Endodermal cell (in vitro differentiated cells): ENCODE measurements at regions not wholly inside any gene's neighbourhood (a gene's known extent, or its start where the extent isn't known, plus 50 kb on each side); places are given as distances from the start of the nearest gene placed in this dataset.

Source experiments
- DNase-seq: peaks from one replicate; pipeline ENCODE4 v3.0.0-alpha.2; 2017
- H3K27ac ChIP-seq: 2 replicates; pipeline ENCODE4 v1.5.1; 2013; ENCODE audit warnings: mild to moderate bottlenecking, low read depth, low read length, moderate library complexity
- H3K27me3 ChIP-seq: 2 replicates; pipeline ENCODE4 v1.6.1; 2013; ENCODE audit warnings: mild to moderate bottlenecking, low read length, moderate library complexity; ENCODE audit not compliant: insufficient read depth, control insufficient read depth, poor library complexity, severe bottlenecking
- H3K36me3 ChIP-seq: 2 replicates; pipeline ENCODE4 v1.7.0; 2013; ENCODE audit warnings: mild to moderate bottlenecking, low read length, moderate library complexity; ENCODE audit not compliant: control insufficient read depth, insufficient read depth
- H3K4me1 ChIP-seq: one replicate; pipeline ENCODE4 v1.7.0; 2013; ENCODE audit warnings: low read length; ENCODE audit not compliant: control insufficient read depth, insufficient read depth
- H3K4me3 ChIP-seq: 2 replicates; pipeline ENCODE4 v1.5.1; 2013; ENCODE audit warnings: mild to moderate bottlenecking, low read length, moderate library complexity
- H3K9ac ChIP-seq: 2 replicates; pipeline ENCODE4 v1.6.1; 2013; ENCODE audit warnings: mild to moderate bottlenecking, low read length, moderate library complexity; ENCODE audit not compliant: poor library complexity, severe bottlenecking; ENCODE audit errors: extremely low read depth
- H3K9me3 ChIP-seq: 2 replicates; pipeline ENCODE4 v1.6.1; 2013; ENCODE audit warnings: mild to moderate bottlenecking, low read length, moderate library complexity; ENCODE audit not compliant: control insufficient read depth
- H3K27ac Mint-ChIP-seq: 2 replicates; pipeline ENCODE4 v1.8.0; 2020; ENCODE audit warnings: mixed read lengths
- H3K27me3 Mint-ChIP-seq: 2 replicates; pipeline ENCODE4 v1.8.0; 2021; ENCODE audit warnings: mild to moderate bottlenecking, mixed read lengths; ENCODE audit not compliant: insufficient read depth
- H3K36me3 Mint-ChIP-seq: 2 replicates; pipeline ENCODE4 v1.8.0; 2020; ENCODE audit warnings: low read depth, mixed read lengths
- H3K4me1 Mint-ChIP-seq: 2 replicates; pipeline ENCODE4 v1.8.0; 2020; ENCODE audit warnings: mixed read lengths
- H3K4me3 Mint-ChIP-seq: 2 replicates; pipeline ENCODE4 v1.8.0; 2020; ENCODE audit warnings: mild to moderate bottlenecking, moderate library complexity, mixed read lengths
- H3K9me3 Mint-ChIP-seq: 2 replicates; pipeline ENCODE4 v1.8.0; 2020; ENCODE audit warnings: mild to moderate bottlenecking, mixed read lengths
- WGBS, 2 experiments: methylation state at CpG; one replicate each; pipeline versions ENCODE4 v1.1.5 to v1.1.7; 2013; ENCODE audit warnings: missing lambda C conversion rate in 2 of 2, mixed read lengths in 1 of 2; ENCODE audit not compliant: insufficient coverage in 1 of 2, insufficient read length in 1 of 2; 5-methylcytosine and 5-hydroxymethylcytosine counted together
- TF ChIP-seq, protein P1 (sequence below): fragments of 200-600 bp; sonication (generic); conservative IDR thresholded peaks from 2 replicates; pipeline ENCODE4 v1.5.0; 2021; ENCODE audit warnings: antibody characterized with exemption, mild to moderate bottlenecking

DNA sequence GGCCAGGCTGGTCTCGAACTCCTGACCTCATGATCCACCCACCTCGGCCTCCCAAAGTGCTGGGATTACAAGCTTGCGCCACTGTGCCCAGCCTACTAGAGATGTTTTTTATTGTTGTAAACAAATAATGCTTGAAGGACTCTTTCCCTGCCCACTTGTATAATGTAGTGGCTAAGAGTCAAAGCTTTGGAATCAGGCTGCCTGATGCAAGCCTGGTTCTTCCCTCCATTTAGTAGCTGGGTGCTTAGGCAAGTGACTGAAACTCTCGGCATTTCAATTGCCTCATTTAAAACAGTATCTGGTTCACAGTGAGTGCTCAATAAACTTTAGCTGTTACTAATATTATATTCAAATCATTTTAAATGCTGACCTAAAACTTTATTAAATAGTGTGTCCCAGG, 144.2 kb upstream of the FOXN2 start:
- Mint-ChIP-seq H3K4me3 (no peak overlapping the region), H3K27ac (no peak overlapping the region), H3K4me1 (no peaks in the 10 kb centered on the region), H3K9me3 (peaks cover 22% of the 10 kb centered on the region), H3K27me3 (no peaks in the 10 kb centered on the region), H3K36me3 (no peaks in the 10 kb centered on the region)
- TF ChIP-seq, protein P1, sequence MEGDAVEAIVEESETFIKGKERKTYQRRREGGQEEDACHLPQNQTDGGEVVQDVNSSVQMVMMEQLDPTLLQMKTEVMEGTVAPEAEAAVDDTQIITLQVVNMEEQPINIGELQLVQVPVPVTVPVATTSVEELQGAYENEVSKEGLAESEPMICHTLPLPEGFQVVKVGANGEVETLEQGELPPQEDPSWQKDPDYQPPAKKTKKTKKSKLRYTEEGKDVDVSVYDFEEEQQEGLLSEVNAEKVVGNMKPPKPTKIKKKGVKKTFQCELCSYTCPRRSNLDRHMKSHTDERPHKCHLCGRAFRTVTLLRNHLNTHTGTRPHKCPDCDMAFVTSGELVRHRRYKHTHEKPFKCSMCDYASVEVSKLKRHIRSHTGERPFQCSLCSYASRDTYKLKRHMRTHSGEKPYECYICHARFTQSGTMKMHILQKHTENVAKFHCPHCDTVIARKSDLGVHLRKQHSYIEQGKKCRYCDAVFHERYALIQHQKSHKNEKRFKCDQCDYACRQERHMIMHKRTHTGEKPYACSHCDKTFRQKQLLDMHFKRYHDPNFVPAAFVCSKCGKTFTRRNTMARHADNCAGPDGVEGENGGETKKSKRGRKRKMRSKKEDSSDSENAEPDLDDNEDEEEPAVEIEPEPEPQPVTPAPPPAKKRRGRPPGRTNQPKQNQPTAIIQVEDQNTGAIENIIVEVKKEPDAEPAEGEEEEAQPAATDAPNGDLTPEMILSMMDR, result no peak
- WGBS, 2 experiments, result 95 to 100% methylated on average over 2 to 4 of the region's 4 CpGs
- Histone ChIP-seq H3K27me3 (no peaks in the 10 kb centered on the region), H3K4me1 (no peaks in the 10 kb centered on the region), H3K9me3 (no peaks in the 10 kb centered on the region), H3K4me3 (no peak overlapping the region), H3K9ac (no peak overlapping the region), H3K36me3 (no peaks in the 10 kb centered on the region), H3K27ac (no peak overlapping the region)
- DNase-seq, result no peak

DNA sequence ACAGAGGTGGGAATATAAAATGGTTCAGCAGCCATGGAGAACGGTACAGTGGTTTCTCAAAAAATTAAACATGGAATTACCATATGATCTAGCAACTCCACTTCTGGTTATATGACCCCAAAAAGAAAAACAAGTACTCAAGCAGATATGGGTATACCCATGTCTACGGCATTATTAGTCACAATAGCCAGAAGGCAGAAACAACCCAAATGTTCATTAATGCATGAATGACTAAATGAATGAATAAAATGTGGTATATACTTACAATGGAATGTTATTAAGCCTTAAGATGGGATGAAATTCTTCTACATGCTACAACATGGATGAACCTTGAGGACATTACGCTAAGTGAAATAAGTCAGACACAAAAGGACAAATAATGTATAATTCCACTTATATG, 141.3 kb upstream of the FOXN2 start:
- Mint-ChIP-seq H3K4me3 (no peak overlapping the region), H3K27ac (no peak overlapping the region), H3K36me3 (no peaks in the 10 kb centered on the region), H3K9me3 (peaks cover 5% of the 10 kb centered on the region), H3K4me1 (no peaks in the 10 kb centered on the region), H3K27me3 (no peaks in the 10 kb centered on the region)
- Histone ChIP-seq H3K27ac (no peak overlapping the region), H3K4me1 (no peaks in the 10 kb centered on the region), H3K4me3 (no peak overlapping the region), H3K36me3 (no peaks in the 10 kb centered on the region), H3K9ac (no peak overlapping the region), H3K27me3 (no peaks in the 10 kb centered on the region), H3K9me3 (no peaks in the 10 kb centered on the region)
- WGBS, 2 experiments, result 80 to 96% methylated on average over 1 to 3 of the region's 3 CpGs
- no peak for DNase-seq
- TF ChIP-seq, protein P1, result no peak

DNA sequence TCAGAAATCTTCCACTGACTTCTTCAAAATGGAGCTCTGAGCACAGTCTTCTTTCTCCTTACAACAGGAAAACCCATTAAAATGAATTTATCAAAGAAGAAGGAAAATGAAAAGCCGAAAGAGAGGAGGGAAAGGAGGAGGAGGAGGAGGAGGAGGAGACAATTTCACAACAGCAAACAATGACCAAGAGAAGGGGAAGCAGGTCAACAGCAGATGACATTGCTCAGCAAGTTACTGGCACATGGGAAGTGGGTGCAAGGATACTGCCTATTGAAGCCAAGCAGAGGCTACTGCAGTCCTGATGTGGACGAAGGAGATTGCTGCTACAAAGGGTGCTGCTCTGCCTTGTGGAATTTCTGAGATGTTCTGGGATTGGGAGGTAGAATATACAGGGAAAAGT, 140.0 kb upstream of the FOXN2 start:
- H3K4me1 Mint-ChIP-seq, result no peaks in the 10 kb centered on the region
- TF ChIP-seq, protein P1, result no peak
- H3K36me3 Mint-ChIP-seq, result no peaks in the 10 kb centered on the region
- no peaks in the 10 kb centered on the region for H3K4me1 ChIP-seq
- WGBS, 2 experiments, result 83 to 94% methylated on average over 2 of the region's 2 CpGs
- no peak overlapping the region for H3K4me3 Mint-ChIP-seq
- no peak for DNase-seq
- no peaks in the 10 kb centered on the region for H3K27me3 ChIP-seq
- H3K9me3 Mint-ChIP-seq, result no peaks in the 10 kb centered on the region
- H3K4me3 ChIP-seq, result no peak overlapping the region
- H3K27ac ChIP-seq, result no peak overlapping the region
- H3K9me3 ChIP-seq, result no peaks in the 10 kb centered on the region
- no peaks in the 10 kb centered on the region for H3K27me3 Mint-ChIP-seq
- peak overlapping the region; percentile 39 for H3K27ac Mint-ChIP-seq
- no peaks in the 10 kb centered on the region for H3K36me3 ChIP-seq
- no peak overlapping the region for H3K9ac ChIP-seq
